Hepatocyte (in vitro differentiated cells): ENCODE measurements at regions not wholly inside any gene's neighbourhood (a gene's known extent, or its start where the extent isn't known, plus 50 kb on each side); places are given as distances from the start of the nearest gene placed in this dataset.
"Not testable (repeated sequence)": the region's sequence is repeated elsewhere in the genome, so short reads cannot be mapped to it uniquely, and the experiment has no call there.

Experiments used
- DNase-seq: peaks from one replicate; pipeline ENCODE4 v3.0.0-alpha.2; 2016; ENCODE audit warnings: low spot score
- H2AFZ ChIP-seq: fragments of 200-600 bp; sonication (generic); 2 replicates; pipeline ENCODE4 v1.6.0; 2016; ENCODE audit warnings: antibody characterized with exemption, mild to moderate bottlenecking
- H3K27ac ChIP-seq: fragments of 200-600 bp; sonication (generic); 2 replicates; pipeline ENCODE4 v1.5.1; 2016; ENCODE audit warnings: mild to moderate bottlenecking
- H3K27me3 ChIP-seq: fragments of 200-600 bp; sonication (generic); 2 replicates; pipeline ENCODE4 v1.6.1; 2016
- H3K36me3 ChIP-seq: fragments of 200-600 bp; sonication (generic); replicated peaks from 2 replicates; pipeline ENCODE4 v1.5.1; 2016; ENCODE audit warnings: low read depth; ENCODE audit not compliant: insufficient read depth
- H3K4me1 ChIP-seq: fragments of 200-600 bp; sonication (generic); 2 replicates; pipeline ENCODE4 v1.5.1; 2016; ENCODE audit warnings: mild to moderate bottlenecking, moderate library complexity; ENCODE audit not compliant: insufficient read depth
- H3K4me2 ChIP-seq: fragments of 200-600 bp; sonication (generic); 2 replicates; pipeline ENCODE4 v1.6.0; 2016
- H3K4me3 ChIP-seq: fragments of 200-600 bp; sonication (generic); 2 replicates; pipeline ENCODE4 v1.5.1; 2016; ENCODE audit warnings: mild to moderate bottlenecking
- H3K79me2 ChIP-seq: fragments of 200-600 bp; sonication (generic); 2 replicates; pipeline ENCODE4 v1.6.0; 2017; ENCODE audit warnings: mild to moderate bottlenecking
- H3K9me2 ChIP-seq: fragments of 200-600 bp; sonication (generic); replicated peaks from 2 replicates; pipeline ENCODE4 v1.6.0; 2017; ENCODE audit warnings: mild to moderate bottlenecking; ENCODE audit not compliant: insufficient read depth
- H3K9me3 ChIP-seq: fragments of 200-600 bp; sonication (generic); 2 replicates; pipeline ENCODE4 v1.5.1; 2016; ENCODE audit warnings: low read depth, mild to moderate bottlenecking
- H4K20me1 ChIP-seq: fragments of 200-600 bp; sonication (generic); 2 replicates; pipeline ENCODE4 v1.6.0; 2016; ENCODE audit warnings: mild to moderate bottlenecking; ENCODE audit not compliant: insufficient read depth, poor library complexity, severe bottlenecking
- CTCF ChIP-seq: fragments of 200-600 bp; sonication (generic); IDR thresholded peaks from 2 replicates; pipeline ENCODE4 v1.5.1; 2016; ENCODE audit warnings: antibody characterized with exemption, mild to moderate bottlenecking; ENCODE audit not compliant: poor library complexity
- EZH2 ChIP-seq: fragments of 200-600 bp; sonication (generic); IDR thresholded peaks from 2 replicates; pipeline ENCODE4 v1.6.1; 2016; ENCODE audit warnings: antibody characterized with exemption, mild to moderate bottlenecking, borderline replicate concordance
- EZH2phosphoT487 ChIP-seq: fragments of 200-600 bp; sonication (generic); IDR thresholded peaks from one replicate; pipeline ENCODE4 v1.6.1; 2018; ENCODE audit warnings: antibody characterized with exemption, mild to moderate bottlenecking, low read depth, moderate library complexity; ENCODE audit not compliant: unreplicated experiment, severe bottlenecking
- WGBS: methylation state at CpG from one replicate; pipeline ENCODE4 v1.1.6; 2016; ENCODE audit warnings: low lambda C conversion rate; ENCODE audit errors: missing lambda C conversion rate; 5-methylcytosine and 5-hydroxymethylcytosine counted together

- Histone ChIP-seq H3K9me3 (no peaks in the 10 kb centered on the region), H4K20me1 (no peaks in the 10 kb centered on the region), H2AFZ (no peak overlapping the region), H3K4me2 (no peak overlapping the region), H3K36me3 (no peaks in the 10 kb centered on the region), H3K79me2 (no peaks in the 10 kb centered on the region), H3K9me2 (no peaks in the 10 kb centered on the region), H3K4me1 (no peaks in the 10 kb centered on the region), H3K27me3 (no peaks in the 10 kb centered on the region), H3K4me3 (no peak overlapping the region), H3K27ac (no peak overlapping the region)
- 92% methylated on average over 2 of the region's 2 CpGs for WGBS
- no peak for DNase-seq
- TF ChIP-seq CTCF (no peak), EZH2 (no peak), EZH2phosphoT487 (no peak)
Measured at GRCh38 chr7:17108049-17108584, 190.3 kb upstream of the AHR start.

- 42% methylated on average over 2 of the region's 2 CpGs for WGBS
- Histone ChIP-seq H3K4me2 (no peak overlapping the region), H3K36me3 (no peaks in the 10 kb centered on the region), H3K4me1 (no peaks in the 10 kb centered on the region), H3K27me3 (no peaks in the 10 kb centered on the region), H4K20me1 (no peaks in the 10 kb centered on the region), H3K4me3 (no peak overlapping the region), H3K27ac (no peak overlapping the region), H3K79me2 (no peaks in the 10 kb centered on the region), H2AFZ (no peak overlapping the region), H3K9me3 (no peaks in the 10 kb centered on the region), H3K9me2 (no peaks in the 10 kb centered on the region)
- TF ChIP-seq EZH2phosphoT487 (no peak), CTCF (no peak), EZH2 (no peak)
- DNase-seq = no peak
Measured at GRCh38 chr7:17109020-17109419, 189.4 kb upstream of the AHR start.

GRCh38 chr7:17113770-17114169, 184.7 kb upstream of the AHR start:
- 96% methylated on average over 2 of the region's 2 CpGs for WGBS
- H3K27me3 ChIP-seq = not testable (repeated sequence)

GRCh38 chr7:17118412-17118811, 180.0 kb upstream of the AHR start:
- H3K9me2 ChIP-seq = no peaks in the 10 kb centered on the region
- no peaks in the 10 kb centered on the region for H4K20me1 ChIP-seq
- H3K9me3 ChIP-seq = no peaks in the 10 kb centered on the region
- no peaks in the 10 kb centered on the region for H3K27me3 ChIP-seq
- no peak overlapping the region for H3K4me3 ChIP-seq
- H3K4me1 ChIP-seq = no peaks in the 10 kb centered on the region
- H2AFZ ChIP-seq = no peak overlapping the region
- TF ChIP-seq EZH2phosphoT487 (no peak), EZH2 (no peak), CTCF (no peak)
- no peak overlapping the region for H3K4me2 ChIP-seq
- DNase-seq = no peak
- no peaks in the 10 kb centered on the region for H3K79me2 ChIP-seq
- WGBS = 85% methylated on average over 3 of the region's 3 CpGs
- no peaks in the 10 kb centered on the region for H3K36me3 ChIP-seq
- no peak overlapping the region for H3K27ac ChIP-seq

More at GRCh38 chr7:17113770-17114169, 184.7 kb upstream of the AHR start:
- H3K9me3 ChIP-seq, H3K4me2 ChIP-seq, H3K4me1 ChIP-seq, H3K4me3 ChIP-seq, H3K79me2 ChIP-seq, H3K9me2 ChIP-seq, DNase-seq, H4K20me1 ChIP-seq, H2AFZ ChIP-seq, H3K27ac ChIP-seq, H3K36me3 ChIP-seq: not testable (repeated sequence)
